Kidney (tissue), 13 donors: ENCODE measurements at regions not wholly inside any gene's neighbourhood (a gene's known extent, or its start where the extent isn't known, plus 50 kb on each side); places are given as distances from the start of the nearest gene placed in this dataset.

Experiments
- DNase-seq, 5 donors: peaks; one replicate each; pipeline ENCODE4 v3.0.0-alpha.2; 2013 to 2020
- FAIRE-seq: peaks from 2 replicates; lab custom pipeline; 2012; peaks lifted over from hg19 to GRCh38; lab: Jason Lieb, UNC
- H3K27ac ChIP-seq, 2 donors: one replicate each; pipeline ENCODE4 v1.7.0; 2013; ENCODE audit warnings: low read depth in 2 of 2, low read length in 2 of 2, inconsistent platforms in 1 of 2
- H3K27me3 ChIP-seq: one replicate; pipeline ENCODE4 v1.7.1; 2013; ENCODE audit warnings: low read length, inconsistent platforms; ENCODE audit not compliant: control insufficient read depth, insufficient read depth
- H3K36me3 ChIP-seq, 3 donors: one replicate each; pipeline versions ENCODE4 v1.7.0 to v1.7.1; 2013; ENCODE audit warnings: low read length in 3 of 3, control low read depth in 1 of 3, inconsistent platforms in 1 of 3; ENCODE audit not compliant: insufficient read depth in 3 of 3, control insufficient read depth in 2 of 3
- H3K4me1 ChIP-seq, 3 donors: one replicate each; pipeline versions ENCODE4 v1.7.0 to v1.7.1; 2013; ENCODE audit warnings: low read length in 3 of 3, inconsistent platforms in 1 of 3, low read depth in 1 of 3; ENCODE audit not compliant: control insufficient read depth in 2 of 3, insufficient read depth in 2 of 3
- H3K4me3 ChIP-seq, 3 donors: one replicate each; pipeline versions ENCODE4 v1.7.0 to v1.8.1; 2013; ENCODE audit warnings: low read length in 3 of 3, control low read depth in 1 of 3, inconsistent platforms in 1 of 3
- H3K9ac ChIP-seq, 3 donors: one replicate each; pipeline versions ENCODE4 v1.7.0 to v1.7.1; 2013; ENCODE audit warnings: low read length in 3 of 3, control low read depth in 1 of 3, inconsistent platforms in 1 of 3
- H3K9me3 ChIP-seq, 3 donors: one replicate each; pipeline versions ENCODE4 v1.7.0 to v1.7.1; 2013; ENCODE audit warnings: low read length in 3 of 3, control low read depth in 1 of 3, inconsistent platforms in 1 of 3; ENCODE audit not compliant: control insufficient read depth in 2 of 3, insufficient read depth in 1 of 3
- CTCF ChIP-seq: IDR thresholded peaks from 3 replicates; pipeline ENCODE4 v1.5.1; 2012; ENCODE audit warnings: mild to moderate bottlenecking, moderate library complexity, borderline replicate concordance; ENCODE audit not compliant: insufficient read depth; ENCODE audit errors: extremely low read depth
- intact Hi-C: fragments of 100-400 bp; cut with DNase I; formaldehyde crosslinking; loops from one replicate; pipeline ENCODE4 v1.11.1; 2022
- donor health status: control.
- donor health status: control.
- donor health status: control.
- donor health status: control.
- donor health status: control.
- donor health status: DM: yes; HTN: yes; CAD: no.
- donor health status: Normal renal cell carcinoma (clear cell type).

GRCh38 chr15:97182581-97182980 lies 777.9 kb upstream of the ARRDC4 start:
- DNase-seq, result no peak
- no peak for FAIRE-seq
- no peak overlapping the region for H3K4me3 ChIP-seq
- H3K27me3 ChIP-seq, result no peaks in the 10 kb centered on the region
- TF ChIP-seq CTCF, result no peak
- H3K9ac ChIP-seq, result no peak overlapping the region
- H3K36me3 ChIP-seq, result no peaks in the 10 kb centered on the region
- H3K27ac ChIP-seq, result no peak overlapping the region
- H3K9me3 ChIP-seq, result no peaks in the 10 kb centered on the region
- intact Hi-C loops, result no loop called here
- peaks cover 0 to under 1% (median 0%) of the 10 kb centered on the region in 3 donors for H3K4me1 ChIP-seq

- DNase-seq, result no peak
- Histone ChIP-seq H3K36me3 (no peaks in the 10 kb centered on the region), H3K4me1 (no peaks in the 10 kb centered on the region), H3K27me3 (no peaks in the 10 kb centered on the region), H3K4me3 (no peak overlapping the region), H3K9me3 (no peaks in the 10 kb centered on the region), H3K27ac (no peak overlapping the region), H3K9ac (no peak overlapping the region)
- TF ChIP-seq CTCF, result no peak
- intact Hi-C loops, result no loop called here
- no peak for FAIRE-seq
Observed at GRCh38 chr15:97189162-97189780, 771.2 kb upstream of the ARRDC4 start.

- no peak for FAIRE-seq
- H3K4me1 ChIP-seq, result no peaks in the 10 kb centered on the region
- TF ChIP-seq CTCF, result no peak
- intact Hi-C loops, result no loop called here
- DNase-seq, result no peak
- H3K9ac ChIP-seq, result no peak overlapping the region
- H3K27me3 ChIP-seq, result no peaks in the 10 kb centered on the region
- no peak overlapping the region for H3K4me3 ChIP-seq
- H3K27ac ChIP-seq, result no peak overlapping the region
- no peaks in the 10 kb centered on the region for H3K36me3 ChIP-seq
- H3K9me3 ChIP-seq, result no peaks in the 10 kb centered on the region
Observed at GRCh38 chr15:97194750-97195149, 765.8 kb upstream of the ARRDC4 start.
